GM12872 (cell line): ENCODE measurements at regions not wholly inside any gene's neighbourhood (a gene's known extent, or its start where the extent isn't known, plus 50 kb on each side); places are given as distances from the start of the nearest gene placed in this dataset.

ENCODE experiments used
- CTCF ChIP-seq: IDR thresholded peaks from 3 replicates; pipeline ENCODE4 v1.5.1; 2011; ENCODE audit warnings: low read depth, mild to moderate bottlenecking, low read length, moderate library complexity; ENCODE audit not compliant: insufficient read depth

- no peak for TF ChIP-seq CTCF
These were observed 148.0 kb downstream of the PDHA2 start for GRCh38 chr4:95987851-95988250.

- TF ChIP-seq CTCF: no peak
These were observed 158.4 kb downstream of the PDHA2 start for GRCh38 chr4:95998311-95998710.

- TF ChIP-seq CTCF: no peak
These were observed 164.3 kb downstream of the PDHA2 start for GRCh38 chr4:96003951-96004740.

GRCh38 chr4:96009427-96010119, 169.7 kb downstream of the PDHA2 start:
- no peak for TF ChIP-seq CTCF

- TF ChIP-seq CTCF: no peak
These were observed 172.8 kb downstream of the PDHA2 start for GRCh38 chr4:96012687-96013086.

- no peak for TF ChIP-seq CTCF
These were observed 176.9 kb downstream of the PDHA2 start for GRCh38 chr4:96016634-96017299.

- TF ChIP-seq CTCF: no peak
These were observed 185.1 kb downstream of the PDHA2 start for GRCh38 chr4:96025011-96025410.
